Transverse colon (tissue), 3 donors: ENCODE measurements at regions not wholly inside any gene's neighbourhood (a gene's known extent, or its start where the extent isn't known, plus 50 kb on each side); places are given as distances from the start of the nearest gene placed in this dataset.

Source experiments
- POLR2A ChIP-seq: fragments of 450-650 bp; IDR thresholded peaks from one replicate; pipeline ENCODE4 v1.6.1; 2016; ENCODE audit warnings: antibody characterized with exemption, mild to moderate bottlenecking, moderate library complexity
- TF ChIP-seq, protein P1 (sequence below), 5 experiments: fragments of 200-600 bp in 3 of 5; fragments of 450-650 bp in 2 of 5; sonication (generic) in 3 of 5; IDR thresholded peaks; 1 replicate in 2 of 5; 2 replicates in 3 of 5; pipeline ENCODE4 v1.5.1; 2016 to 2017; ENCODE audit warnings: antibody characterized with exemption in 5 of 5, inconsistent platforms in 3 of 5, mild to moderate bottlenecking in 2 of 5, moderate library complexity in 1 of 5

GRCh38 chr13:103731959-103732358 is 665.7 kb upstream of the SLC10A2 start:
- TF ChIP-seq POLR2A = no peak
- TF ChIP-seq, protein P1, sequence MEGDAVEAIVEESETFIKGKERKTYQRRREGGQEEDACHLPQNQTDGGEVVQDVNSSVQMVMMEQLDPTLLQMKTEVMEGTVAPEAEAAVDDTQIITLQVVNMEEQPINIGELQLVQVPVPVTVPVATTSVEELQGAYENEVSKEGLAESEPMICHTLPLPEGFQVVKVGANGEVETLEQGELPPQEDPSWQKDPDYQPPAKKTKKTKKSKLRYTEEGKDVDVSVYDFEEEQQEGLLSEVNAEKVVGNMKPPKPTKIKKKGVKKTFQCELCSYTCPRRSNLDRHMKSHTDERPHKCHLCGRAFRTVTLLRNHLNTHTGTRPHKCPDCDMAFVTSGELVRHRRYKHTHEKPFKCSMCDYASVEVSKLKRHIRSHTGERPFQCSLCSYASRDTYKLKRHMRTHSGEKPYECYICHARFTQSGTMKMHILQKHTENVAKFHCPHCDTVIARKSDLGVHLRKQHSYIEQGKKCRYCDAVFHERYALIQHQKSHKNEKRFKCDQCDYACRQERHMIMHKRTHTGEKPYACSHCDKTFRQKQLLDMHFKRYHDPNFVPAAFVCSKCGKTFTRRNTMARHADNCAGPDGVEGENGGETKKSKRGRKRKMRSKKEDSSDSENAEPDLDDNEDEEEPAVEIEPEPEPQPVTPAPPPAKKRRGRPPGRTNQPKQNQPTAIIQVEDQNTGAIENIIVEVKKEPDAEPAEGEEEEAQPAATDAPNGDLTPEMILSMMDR (IDR thresholded peaks at IDR 0.05) = no peak
